Liver (tissue), 8 donors: ENCODE measurements at regions not wholly inside any gene's neighbourhood (a gene's known extent, or its start where the extent isn't known, plus 50 kb on each side); places are given as distances from the start of the nearest gene placed in this dataset.

Experiments used
- DNase-seq: peaks from one replicate; pipeline ENCODE4 v3.0.0-alpha.2; 2017; ENCODE audit warnings: low spot score
- H3K27ac ChIP-seq, 2 donors: one replicate each; pipeline ENCODE4 v1.7.0; 2013; ENCODE audit warnings: inconsistent platforms in 2 of 2, low read length in 2 of 2, control low read depth in 1 of 2, low read depth in 1 of 2, mild to moderate bottlenecking in 1 of 2
- H3K27me3 ChIP-seq, 4 donors: one replicate each; pipeline versions ENCODE4 v1.6.1 to v1.7.0; 2013; ENCODE audit warnings: low read length in 3 of 4, inconsistent platforms in 1 of 4, mild to moderate bottlenecking in 1 of 4, moderate library complexity in 1 of 4; ENCODE audit not compliant: control insufficient read depth in 4 of 4, insufficient read depth in 4 of 4
- H3K36me3 ChIP-seq, 4 donors: one replicate each; pipeline versions ENCODE4 v1.6.1 to v1.7.0; 2013; ENCODE audit warnings: low read length in 3 of 4, mild to moderate bottlenecking in 3 of 4, low read depth in 1 of 4, moderate library complexity in 1 of 4; ENCODE audit not compliant: control insufficient read depth in 4 of 4, insufficient read depth in 3 of 4
- H3K4me1 ChIP-seq, 4 donors: one replicate each; pipeline versions ENCODE4 v1.6.1 to v1.7.0; 2013; ENCODE audit warnings: low read length in 3 of 4, mild to moderate bottlenecking in 3 of 4, moderate library complexity in 1 of 4; ENCODE audit not compliant: control insufficient read depth in 4 of 4, insufficient read depth in 4 of 4
- H3K4me3 ChIP-seq, 3 donors: one replicate each; pipeline versions ENCODE4 v1.6.1 to v1.7.0; 2013; ENCODE audit warnings: low read length in 3 of 3, control low read depth in 1 of 3, low read depth in 1 of 3, mild to moderate bottlenecking in 1 of 3
- H3K9ac ChIP-seq, 2 donors: one replicate each; pipeline ENCODE4 v1.7.0; 2013; ENCODE audit warnings: low read length in 2 of 2, mild to moderate bottlenecking in 2 of 2, moderate library complexity in 2 of 2, control low read depth in 1 of 2, low read depth in 1 of 2
- H3K9me3 ChIP-seq, 4 donors: one replicate each; pipeline versions ENCODE4 v1.6.1 to v1.7.0; 2013; ENCODE audit warnings: low read length in 3 of 4; ENCODE audit not compliant: control insufficient read depth in 4 of 4
- ATF3 ChIP-seq: IDR thresholded peaks from 2 replicates; pipeline ENCODE4 v1.6.1; 2016; ENCODE audit warnings: antibody characterized with exemption
- EGR1 ChIP-seq, 2 donors: IDR thresholded peaks; 2 replicates each; pipeline ENCODE4 v1.6.1; 2016 to 2018; ENCODE audit warnings: antibody characterized with exemption in 2 of 2, low read depth in 2 of 2
- FOXA1 ChIP-seq: IDR thresholded peaks from 2 replicates; pipeline ENCODE4 v1.6.1; 2016; ENCODE audit warnings: antibody characterized with exemption
- FOXA2 ChIP-seq: IDR thresholded peaks from 2 replicates; pipeline ENCODE4 v1.6.1; 2016; ENCODE audit warnings: antibody characterized with exemption
- GABPA ChIP-seq, 2 donors: IDR thresholded peaks in 1 of 2; conservative IDR thresholded peaks in 1 of 2; 2 replicates each; pipeline ENCODE4 v1.6.1; 2016; ENCODE audit warnings: antibody characterized with exemption in 2 of 2, mild to moderate bottlenecking in 1 of 2, moderate library complexity in 1 of 2
- HNF4A ChIP-seq, 2 donors: conservative IDR thresholded peaks; 2 replicates each; pipeline ENCODE4 v1.6.1; 2016; ENCODE audit warnings: antibody characterized with exemption in 2 of 2, mild to moderate bottlenecking in 2 of 2
- HNF4G ChIP-seq: IDR thresholded peaks from 2 replicates; pipeline ENCODE4 v1.6.1; 2016; ENCODE audit warnings: antibody characterized with exemption
- JUND ChIP-seq, 2 donors: IDR thresholded peaks; 2 replicates each; pipeline ENCODE4 v1.6.1; 2016; ENCODE audit warnings: antibody characterized with exemption in 2 of 2
- MAX ChIP-seq: IDR thresholded peaks from 2 replicates; pipeline ENCODE4 v1.6.1; 2016; ENCODE audit warnings: antibody characterized with exemption
- NR2F2 ChIP-seq: IDR thresholded peaks from 2 replicates; pipeline ENCODE4 v1.6.1; 2016; ENCODE audit warnings: antibody characterized with exemption
- RAD21 ChIP-seq, 2 donors: IDR thresholded peaks; 2 replicates each; pipeline ENCODE4 v1.6.1; 2016; ENCODE audit warnings: antibody characterized with exemption in 2 of 2, mild to moderate bottlenecking in 2 of 2
- RXRA ChIP-seq, 2 donors: IDR thresholded peaks; 2 replicates each; pipeline ENCODE4 v1.6.1; 2017 to 2018; ENCODE audit warnings: antibody characterized with exemption in 2 of 2, mild to moderate bottlenecking in 1 of 2
- SP1 ChIP-seq: IDR thresholded peaks from 2 replicates; pipeline ENCODE4 v1.6.1; 2018; ENCODE audit warnings: antibody characterized with exemption, mild to moderate bottlenecking
- TAF1 ChIP-seq: conservative IDR thresholded peaks from 2 replicates; pipeline ENCODE4 v1.6.1; 2016; ENCODE audit warnings: antibody characterized with exemption, mild to moderate bottlenecking
- YY1 ChIP-seq: IDR thresholded peaks from 2 replicates; pipeline ENCODE4 v1.6.1; 2016; ENCODE audit warnings: antibody characterized with exemption, mild to moderate bottlenecking
- ZBTB33 ChIP-seq: IDR thresholded peaks from 2 replicates; pipeline ENCODE4 v1.6.1; 2016; ENCODE audit warnings: antibody characterized with exemption
- whole genome bisulfite sequencing: extraction: QIAGEN DNeasy Blood & Tissue Kit; methylation state at CpG from one replicate; pipeline ENCODE4 v1.1.7; 2013; 5-methylcytosine and 5-hydroxymethylcytosine counted together
- TF ChIP-seq, protein P1 (sequence below): IDR thresholded peaks from 2 replicates; pipeline ENCODE4 v1.6.1; 2016; ENCODE audit warnings: antibody characterized with exemption, mild to moderate bottlenecking
- TF ChIP-seq, protein P2 (sequence below): fragments of 150-350 bp; IDR thresholded peaks from 2 replicates; pipeline ENCODE4 v1.5.1; 2017; ENCODE audit warnings: improper control_type of control experiment, low read depth, low read length; ENCODE audit not compliant: missing input control
- donor health status: healthy.
- donor health status: healthy.
- donor health status: healthy.
- donor health status: healthy.
- donor health status: healthy.

- Histone ChIP-seq H3K9ac (no peak overlapping the region), H3K36me3 (no peaks in the 10 kb centered on the region), H3K9me3 (no peaks in the 10 kb centered on the region), H3K4me3 (no peak overlapping the region), H3K27me3 (no peaks in the 10 kb centered on the region), H3K27ac (no peak overlapping the region), H3K4me1 (no peaks in the 10 kb centered on the region)
- 62% methylated on average over 2 of the region's 2 CpGs for WGBS
- TF ChIP-seq ZBTB33, result no peak
- no peak for TF ChIP-seq NR2F2
- no peak for TF ChIP-seq TAF1
- TF ChIP-seq HNF4A (conservative IDR thresholded peaks at IDR 0.05), result no peak
- TF ChIP-seq HNF4G, result no peak
- no peak for TF ChIP-seq RXRA (IDR thresholded peaks at IDR 0.05)
- no peak for TF ChIP-seq EGR1 (IDR thresholded peaks at IDR 0.05; ENCODE audit: low read depth in 2 of 2)
- TF ChIP-seq MAX, result no peak
- TF ChIP-seq, protein P1, sequence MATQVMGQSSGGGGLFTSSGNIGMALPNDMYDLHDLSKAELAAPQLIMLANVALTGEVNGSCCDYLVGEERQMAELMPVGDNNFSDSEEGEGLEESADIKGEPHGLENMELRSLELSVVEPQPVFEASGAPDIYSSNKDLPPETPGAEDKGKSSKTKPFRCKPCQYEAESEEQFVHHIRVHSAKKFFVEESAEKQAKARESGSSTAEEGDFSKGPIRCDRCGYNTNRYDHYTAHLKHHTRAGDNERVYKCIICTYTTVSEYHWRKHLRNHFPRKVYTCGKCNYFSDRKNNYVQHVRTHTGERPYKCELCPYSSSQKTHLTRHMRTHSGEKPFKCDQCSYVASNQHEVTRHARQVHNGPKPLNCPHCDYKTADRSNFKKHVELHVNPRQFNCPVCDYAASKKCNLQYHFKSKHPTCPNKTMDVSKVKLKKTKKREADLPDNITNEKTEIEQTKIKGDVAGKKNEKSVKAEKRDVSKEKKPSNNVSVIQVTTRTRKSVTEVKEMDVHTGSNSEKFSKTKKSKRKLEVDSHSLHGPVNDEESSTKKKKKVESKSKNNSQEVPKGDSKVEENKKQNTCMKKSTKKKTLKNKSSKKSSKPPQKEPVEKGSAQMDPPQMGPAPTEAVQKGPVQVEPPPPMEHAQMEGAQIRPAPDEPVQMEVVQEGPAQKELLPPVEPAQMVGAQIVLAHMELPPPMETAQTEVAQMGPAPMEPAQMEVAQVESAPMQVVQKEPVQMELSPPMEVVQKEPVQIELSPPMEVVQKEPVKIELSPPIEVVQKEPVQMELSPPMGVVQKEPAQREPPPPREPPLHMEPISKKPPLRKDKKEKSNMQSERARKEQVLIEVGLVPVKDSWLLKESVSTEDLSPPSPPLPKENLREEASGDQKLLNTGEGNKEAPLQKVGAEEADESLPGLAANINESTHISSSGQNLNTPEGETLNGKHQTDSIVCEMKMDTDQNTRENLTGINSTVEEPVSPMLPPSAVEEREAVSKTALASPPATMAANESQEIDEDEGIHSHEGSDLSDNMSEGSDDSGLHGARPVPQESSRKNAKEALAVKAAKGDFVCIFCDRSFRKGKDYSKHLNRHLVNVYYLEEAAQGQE, result no peak
- DNase-seq, result no peak
Measured at GRCh38 chr4:189087971-189088370, 852.7 kb upstream of the FRG1 start.

DNA sequence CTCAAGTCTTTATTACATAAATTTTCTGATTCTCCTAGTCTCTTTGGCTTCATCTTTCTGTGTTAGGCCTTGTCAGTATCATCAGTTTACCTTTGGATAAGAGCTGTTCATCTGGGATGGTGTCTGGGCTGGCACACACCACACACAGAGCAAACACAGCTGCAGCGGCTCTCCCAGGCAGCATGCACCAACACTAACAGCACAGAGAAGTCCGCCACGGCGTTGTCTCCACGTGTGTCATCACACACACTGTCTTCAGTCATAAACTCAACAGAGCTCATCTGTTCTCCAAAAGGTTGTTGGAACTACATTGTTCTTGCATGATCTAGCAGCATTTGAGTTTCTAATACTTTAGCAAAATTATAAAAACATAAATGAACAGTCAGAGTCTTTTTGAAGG lies 851.9 kb upstream of the FRG1 start:
- DNase-seq, result no peak
- Histone ChIP-seq H3K4me3 (no peak overlapping the region), H3K9ac (no peak overlapping the region), H3K27me3 (no peaks in the 10 kb centered on the region), H3K4me1 (no peaks in the 10 kb centered on the region), H3K36me3 (no peaks in the 10 kb centered on the region), H3K27ac (no peak overlapping the region), H3K9me3 (no peaks in the 10 kb centered on the region)
- TF ChIP-seq TAF1 (no peak), ATF3 (no peak), GABPA (IDR thresholded peaks at IDR 0.05 in 1 of 2, conservative IDR thresholded peaks at IDR 0.05 in 1 of 2) (no peak), MAX (no peak), ZBTB33 (no peak), YY1 (no peak), RAD21 (IDR thresholded peaks at IDR 0.05) (no peak), FOXA2 (no peak), RXRA (IDR thresholded peaks at IDR 0.05) (no peak), SP1 (no peak), FOXA1 (no peak), EGR1 (IDR thresholded peaks at IDR 0.05; ENCODE audit: low read depth in 2 of 2) (no peak), NR2F2 (no peak), JUND (IDR thresholded peaks at IDR 0.05) (no peak), HNF4G (no peak), HNF4A (conservative IDR thresholded peaks at IDR 0.05) (no peak)
- TF ChIP-seq, protein P1, result no peak
- TF ChIP-seq, protein P2, sequence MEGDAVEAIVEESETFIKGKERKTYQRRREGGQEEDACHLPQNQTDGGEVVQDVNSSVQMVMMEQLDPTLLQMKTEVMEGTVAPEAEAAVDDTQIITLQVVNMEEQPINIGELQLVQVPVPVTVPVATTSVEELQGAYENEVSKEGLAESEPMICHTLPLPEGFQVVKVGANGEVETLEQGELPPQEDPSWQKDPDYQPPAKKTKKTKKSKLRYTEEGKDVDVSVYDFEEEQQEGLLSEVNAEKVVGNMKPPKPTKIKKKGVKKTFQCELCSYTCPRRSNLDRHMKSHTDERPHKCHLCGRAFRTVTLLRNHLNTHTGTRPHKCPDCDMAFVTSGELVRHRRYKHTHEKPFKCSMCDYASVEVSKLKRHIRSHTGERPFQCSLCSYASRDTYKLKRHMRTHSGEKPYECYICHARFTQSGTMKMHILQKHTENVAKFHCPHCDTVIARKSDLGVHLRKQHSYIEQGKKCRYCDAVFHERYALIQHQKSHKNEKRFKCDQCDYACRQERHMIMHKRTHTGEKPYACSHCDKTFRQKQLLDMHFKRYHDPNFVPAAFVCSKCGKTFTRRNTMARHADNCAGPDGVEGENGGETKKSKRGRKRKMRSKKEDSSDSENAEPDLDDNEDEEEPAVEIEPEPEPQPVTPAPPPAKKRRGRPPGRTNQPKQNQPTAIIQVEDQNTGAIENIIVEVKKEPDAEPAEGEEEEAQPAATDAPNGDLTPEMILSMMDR, result no peak
- WGBS, result 58% methylated on average over 5 of the region's 5 CpGs
